Adrenal gland (tissue), 5 donors: ENCODE measurements at regions not wholly inside any gene's neighbourhood (a gene's known extent, or its start where the extent isn't known, plus 50 kb on each side); places are given as distances from the start of the nearest gene placed in this dataset.

Source experiments
- CTCF ChIP-seq, 6 experiments: fragments of 450-650 bp in 4 of 6; fragments of 200-600 bp in 2 of 6; sonication (generic) in 1 of 6; IDR thresholded peaks; 1 replicate in 5 of 6; 2 replicates in 1 of 6; pipeline versions ENCODE4 v1.5.1 to v1.8.0; 2016 to 2021; ENCODE audit warnings: antibody characterized with exemption in 6 of 6, mild to moderate bottlenecking in 2 of 6, moderate library complexity in 1 of 6
- POLR2A ChIP-seq, 2 donors: fragments of 450-650 bp; IDR thresholded peaks; one replicate each; pipeline ENCODE4 v1.6.1; 2017; ENCODE audit warnings: antibody characterized with exemption in 2 of 2, mild to moderate bottlenecking in 2 of 2, moderate library complexity in 1 of 2
- donor health status: DM: no; HTN: no; CAD: no.

- TF ChIP-seq CTCF (IDR thresholded peaks at IDR 0.05), result no peak
- TF ChIP-seq POLR2A (IDR thresholded peaks at IDR 0.05), result no peak
These were observed 182.2 kb upstream of the CDH2 start for GRCh38 chr18:28359176-28359575.
